ENCODE measurements at regions not wholly inside any gene's neighbourhood (a gene's known extent, or its start where the extent isn't known, plus 50 kb on each side); places are given as distances from the start of the nearest gene placed in this dataset.
"Not testable (repeated sequence)": the region's sequence is repeated elsewhere in the genome, so short reads cannot be mapped to it uniquely, and the experiment has no call there.

DNA sequence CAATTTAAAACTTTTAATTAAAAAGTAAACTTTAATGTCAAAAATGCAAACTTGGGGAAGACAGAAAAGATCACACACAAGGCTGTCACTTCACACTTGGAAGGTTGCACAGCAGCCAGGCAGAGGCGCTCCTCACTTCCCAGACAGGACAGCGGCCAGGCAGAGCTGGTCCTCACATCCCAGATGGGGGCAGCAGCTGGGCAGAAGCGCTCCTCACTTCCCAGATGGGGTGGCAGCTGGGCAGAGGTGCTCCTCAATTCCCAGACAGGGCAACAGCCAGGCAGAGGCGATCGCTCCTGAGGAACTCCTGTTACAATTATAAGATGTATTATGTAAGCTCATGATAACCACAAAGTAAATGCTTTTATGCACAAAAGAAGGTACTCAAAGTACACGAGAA, 1181.1 kb downstream of the SLITRK5 start:
- 85 to 88% (median 85%) methylated on average over 6 of the region's 6 CpGs for WGBS, 3 donors
- not testable (repeated sequence) for H3K27ac ChIP-seq (ENCODE audit: low read depth in 1 of 3, low read length in 2 of 3); DNase-seq; H3K9me3 ChIP-seq (ENCODE audit: control insufficient read depth in 2 of 2, insufficient read depth in 1 of 2, low read depth in 1 of 2, low read length in 1 of 2); FAIRE-seq; H3K4me3 ChIP-seq (ENCODE audit: low read depth in 1 of 3, low read length in 3 of 3); H3K4me1 ChIP-seq (ENCODE audit: control insufficient read depth in 3 of 3, insufficient read depth in 2 of 3, low read depth in 1 of 3, low read length in 2 of 3); H3K36me3 ChIP-seq (ENCODE audit: control insufficient read depth in 3 of 3, insufficient read depth in 2 of 3, low read depth in 1 of 3, low read length in 3 of 3); H3K27me3 ChIP-seq (ENCODE audit: control insufficient read depth in 3 of 3, insufficient read depth in 3 of 3, low read length in 3 of 3)

GRCh38 chr13:88857256-88857655, 1186.1 kb downstream of the SLITRK5 start:
- Histone ChIP-seq H3K27me3 (ENCODE audit: control insufficient read depth in 3 of 3, insufficient read depth in 3 of 3, low read length in 3 of 3) (no peaks in the 10 kb centered on the region), H3K27ac (ENCODE audit: low read depth in 1 of 3, low read length in 2 of 3) (no peak overlapping the region), H3K4me1 (ENCODE audit: control insufficient read depth in 3 of 3, insufficient read depth in 2 of 3, low read depth in 1 of 3, low read length in 2 of 3) (no peaks in the 10 kb centered on the region), H3K9me3 (ENCODE audit: control insufficient read depth in 2 of 2, insufficient read depth in 1 of 2, low read depth in 1 of 2, low read length in 1 of 2) (peaks cover 0 to 2% of the 10 kb centered on the region in 2 donors), H3K36me3 (ENCODE audit: control insufficient read depth in 3 of 3, insufficient read depth in 2 of 3, low read depth in 1 of 3, low read length in 3 of 3) (no peaks in the 10 kb centered on the region), H3K4me3 (ENCODE audit: low read depth in 1 of 3, low read length in 3 of 3) (no peak overlapping the region)
- DNase-seq = no peak
- FAIRE-seq = no peak
- 79 to 97% (median 83%) methylated on average over 1 of the region's 1 CpG for WGBS, 3 donors

DNA sequence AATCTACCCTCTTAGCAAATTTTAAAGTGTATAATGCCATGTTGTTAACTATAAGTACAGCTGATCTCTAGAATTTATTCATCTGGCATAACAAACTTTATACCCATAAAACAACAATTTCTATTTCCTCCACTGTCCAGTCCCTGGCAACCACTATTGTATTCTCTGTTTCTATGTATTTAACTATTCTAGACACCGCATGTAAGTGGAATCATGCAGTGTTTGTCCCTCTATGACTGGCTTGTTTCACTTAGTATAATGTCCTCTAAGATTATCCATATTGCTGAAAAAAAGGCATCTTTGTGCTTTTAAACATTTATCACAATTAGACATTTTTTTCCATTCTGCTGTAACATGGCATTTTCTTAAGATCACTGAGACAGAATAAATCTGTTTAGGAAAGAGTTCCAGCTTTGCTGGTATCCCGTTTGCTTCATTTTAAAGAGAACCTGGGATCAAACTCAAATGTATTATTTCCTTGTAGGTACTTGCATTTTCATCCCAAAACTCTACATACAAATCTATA, 1191.0 kb downstream of the SLITRK5 start:
- no peaks in the 10 kb centered on the region for H3K36me3 ChIP-seq (ENCODE audit: control insufficient read depth in 3 of 3, insufficient read depth in 2 of 3, low read depth in 1 of 3, low read length in 3 of 3)
- DNase-seq = no peak
- H3K27ac ChIP-seq (ENCODE audit: low read depth in 1 of 3, low read length in 2 of 3) = no peak overlapping the region
- FAIRE-seq = no peak
- H3K4me3 ChIP-seq (ENCODE audit: low read depth in 1 of 3, low read length in 3 of 3) = no peak overlapping the region
- no peaks in the 10 kb centered on the region for H3K27me3 ChIP-seq (ENCODE audit: control insufficient read depth in 3 of 3, insufficient read depth in 3 of 3, low read length in 3 of 3)
- H3K4me1 ChIP-seq (ENCODE audit: control insufficient read depth in 3 of 3, insufficient read depth in 2 of 3, low read depth in 1 of 3, low read length in 2 of 3) = no peaks in the 10 kb centered on the region
- no peaks in the 10 kb centered on the region for H3K9me3 ChIP-seq (ENCODE audit: control insufficient read depth in 2 of 2, insufficient read depth in 1 of 2, low read depth in 1 of 2, low read length in 1 of 2)
- 64 to 74% (median 71%) methylated on average over 2 of the region's 2 CpGs for WGBS, 3 donors

DNA sequence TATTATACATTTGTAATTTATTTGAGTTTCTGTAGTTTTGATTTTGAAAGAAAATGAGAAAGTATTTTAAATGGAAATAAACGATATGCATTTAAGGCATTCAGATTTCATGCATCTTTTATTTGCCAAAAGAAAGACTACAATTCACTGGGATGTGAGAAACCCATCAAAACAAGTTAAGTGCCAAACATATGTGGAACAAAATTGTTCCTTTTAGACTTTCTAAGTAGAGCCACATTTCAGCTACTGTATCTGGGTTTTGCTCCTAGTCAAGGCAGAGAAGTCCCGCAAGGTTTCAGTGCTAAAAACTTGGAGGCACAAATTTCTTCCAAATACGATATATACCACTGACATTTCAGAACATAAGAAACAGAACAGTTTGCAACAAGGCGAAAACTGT, 1191.9 kb downstream of the SLITRK5 start:
- no peak overlapping the region for H3K4me3 ChIP-seq (ENCODE audit: low read depth in 1 of 3, low read length in 3 of 3)
- no peak overlapping the region for H3K27ac ChIP-seq (ENCODE audit: low read depth in 1 of 3, low read length in 2 of 3)
- no peaks in the 10 kb centered on the region for H3K4me1 ChIP-seq (ENCODE audit: control insufficient read depth in 3 of 3, insufficient read depth in 2 of 3, low read depth in 1 of 3, low read length in 2 of 3)
- H3K27me3 ChIP-seq (ENCODE audit: control insufficient read depth in 3 of 3, insufficient read depth in 3 of 3, low read length in 3 of 3) = no peaks in the 10 kb centered on the region
- no peak for FAIRE-seq
- 89 to 92% (median 91%) methylated on average over 4 of the region's 4 CpGs for WGBS, 3 donors
- no peaks in the 10 kb centered on the region for H3K9me3 ChIP-seq (ENCODE audit: control insufficient read depth in 2 of 2, insufficient read depth in 1 of 2, low read depth in 1 of 2, low read length in 1 of 2)
- H3K36me3 ChIP-seq (ENCODE audit: control insufficient read depth in 3 of 3, insufficient read depth in 2 of 3, low read depth in 1 of 3, low read length in 3 of 3) = no peaks in the 10 kb centered on the region
- no peak for DNase-seq

DNA sequence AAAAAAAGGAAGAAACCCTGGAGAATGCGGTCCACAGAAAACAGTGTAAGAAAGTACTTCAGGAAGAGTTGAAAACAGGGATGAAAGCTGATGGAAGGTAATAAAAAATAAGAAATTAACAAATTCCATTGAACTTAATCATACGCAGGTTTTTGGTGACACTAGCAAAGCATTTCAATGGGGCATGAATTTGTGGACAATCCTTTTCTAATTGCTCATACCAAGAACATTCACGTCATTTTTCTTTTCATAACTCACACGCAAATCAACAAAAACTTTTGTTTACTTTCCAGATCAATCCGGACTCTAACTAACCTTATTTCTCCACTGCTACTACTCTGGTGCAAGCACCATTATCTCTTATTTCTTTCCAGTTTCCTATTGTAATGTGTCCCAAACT, 1195.0 kb downstream of the SLITRK5 start:
- no peak overlapping the region for H3K27ac ChIP-seq (ENCODE audit: low read depth in 1 of 3, low read length in 2 of 3)
- FAIRE-seq (no peak), DNase-seq (no peak)
- no peaks in the 10 kb centered on the region for H3K4me1 ChIP-seq (ENCODE audit: control insufficient read depth in 3 of 3, insufficient read depth in 2 of 3, low read depth in 1 of 3, low read length in 2 of 3)
- no peaks in the 10 kb centered on the region for H3K36me3 ChIP-seq (ENCODE audit: control insufficient read depth in 3 of 3, insufficient read depth in 2 of 3, low read depth in 1 of 3, low read length in 3 of 3)
- no peak overlapping the region for H3K4me3 ChIP-seq (ENCODE audit: low read depth in 1 of 3, low read length in 3 of 3)
- no peaks in the 10 kb centered on the region for H3K9me3 ChIP-seq (ENCODE audit: control insufficient read depth in 2 of 2, insufficient read depth in 1 of 2, low read depth in 1 of 2, low read length in 1 of 2)
- 80 to 89% (median 86%) methylated on average over 5 of the region's 5 CpGs for WGBS, 3 donors
- no peaks in the 10 kb centered on the region for H3K27me3 ChIP-seq (ENCODE audit: control insufficient read depth in 3 of 3, insufficient read depth in 3 of 3, low read length in 3 of 3)

DNA sequence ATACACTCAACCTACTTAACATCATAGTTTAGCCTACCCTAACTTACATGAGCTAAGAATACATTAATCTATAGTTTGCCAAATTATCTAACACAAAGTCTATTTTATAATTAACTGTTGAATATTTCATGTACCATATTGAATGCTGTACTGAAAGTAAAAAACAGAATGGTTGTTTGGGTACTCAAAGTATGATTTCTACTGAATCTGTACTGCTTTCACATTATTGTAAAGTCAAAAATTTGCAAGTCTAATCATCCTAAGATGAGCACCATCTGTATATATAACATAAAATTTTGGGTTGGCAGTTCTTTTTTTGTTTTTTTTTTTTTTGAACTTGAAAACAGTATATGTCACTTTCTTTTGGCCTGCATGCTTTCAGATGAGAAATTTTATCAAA, 1212.6 kb downstream of the SLITRK5 start:
- no peaks in the 10 kb centered on the region for H3K36me3 ChIP-seq (ENCODE audit: control insufficient read depth in 3 of 3, insufficient read depth in 2 of 3, low read depth in 1 of 3, low read length in 3 of 3)
- DNase-seq (no peak), FAIRE-seq (no peak)
- no peak overlapping the region for H3K4me3 ChIP-seq (ENCODE audit: low read depth in 1 of 3, low read length in 3 of 3)
- no peaks in the 10 kb centered on the region for H3K27me3 ChIP-seq (ENCODE audit: control insufficient read depth in 3 of 3, insufficient read depth in 3 of 3, low read length in 3 of 3)
- H3K4me1 ChIP-seq (ENCODE audit: control insufficient read depth in 3 of 3, insufficient read depth in 2 of 3, low read depth in 1 of 3, low read length in 2 of 3) = no peaks in the 10 kb centered on the region
- H3K9me3 ChIP-seq (ENCODE audit: control insufficient read depth in 2 of 2, insufficient read depth in 1 of 2, low read depth in 1 of 2, low read length in 1 of 2) = no peaks in the 10 kb centered on the region
- H3K27ac ChIP-seq (ENCODE audit: low read depth in 1 of 3, low read length in 2 of 3) = no peak overlapping the region

DNA sequence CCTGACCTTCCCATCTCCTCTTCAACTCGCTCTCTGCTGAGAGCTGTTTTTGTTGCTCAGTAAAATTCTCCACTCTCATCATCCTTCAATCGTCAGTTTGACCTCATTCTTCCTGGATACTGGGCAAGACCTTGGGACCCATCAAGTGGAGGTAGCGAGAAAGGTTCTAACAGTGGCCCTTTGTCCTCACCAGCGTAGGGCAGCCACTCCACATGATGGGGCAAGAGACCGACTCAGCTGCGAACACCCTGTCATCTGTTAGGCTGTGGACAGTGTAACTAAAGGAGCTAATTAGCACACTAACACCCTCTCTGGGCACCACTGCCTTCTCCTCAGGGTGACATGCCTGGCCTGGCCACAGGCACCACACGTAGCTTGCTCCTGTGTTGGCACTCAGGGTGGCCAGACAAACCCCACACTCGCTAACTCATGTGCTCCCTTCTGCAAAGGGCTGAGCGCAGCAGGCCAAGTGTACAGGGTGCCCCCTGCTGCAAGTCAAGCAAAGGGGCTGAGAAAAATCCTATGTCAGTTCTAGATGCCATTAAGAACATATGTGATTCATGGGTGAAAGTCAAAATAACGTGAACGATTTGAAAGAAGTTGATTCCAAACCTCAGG, 1216.0 kb downstream of the SLITRK5 start:
- H3K4me1 ChIP-seq (ENCODE audit: control insufficient read depth in 3 of 3, insufficient read depth in 2 of 3, low read depth in 1 of 3, low read length in 2 of 3) = no peaks in the 10 kb centered on the region
- WGBS, 3 donors = 78 to 88% (median 83%) methylated on average over 11 of the region's 11 CpGs
- DNase-seq = no peak
- H3K4me3 ChIP-seq (ENCODE audit: low read depth in 1 of 3, low read length in 3 of 3) = no peak overlapping the region
- no peak for FAIRE-seq
- H3K9me3 ChIP-seq (ENCODE audit: control insufficient read depth in 2 of 2, insufficient read depth in 1 of 2, low read depth in 1 of 2, low read length in 1 of 2) = no peaks in the 10 kb centered on the region
- no peaks in the 10 kb centered on the region for H3K36me3 ChIP-seq (ENCODE audit: control insufficient read depth in 3 of 3, insufficient read depth in 2 of 3, low read depth in 1 of 3, low read length in 3 of 3)
- no peak overlapping the region for H3K27ac ChIP-seq (ENCODE audit: low read depth in 1 of 3, low read length in 2 of 3)
- H3K27me3 ChIP-seq (ENCODE audit: control insufficient read depth in 3 of 3, insufficient read depth in 3 of 3, low read length in 3 of 3) = no peaks in the 10 kb centered on the region

DNA sequence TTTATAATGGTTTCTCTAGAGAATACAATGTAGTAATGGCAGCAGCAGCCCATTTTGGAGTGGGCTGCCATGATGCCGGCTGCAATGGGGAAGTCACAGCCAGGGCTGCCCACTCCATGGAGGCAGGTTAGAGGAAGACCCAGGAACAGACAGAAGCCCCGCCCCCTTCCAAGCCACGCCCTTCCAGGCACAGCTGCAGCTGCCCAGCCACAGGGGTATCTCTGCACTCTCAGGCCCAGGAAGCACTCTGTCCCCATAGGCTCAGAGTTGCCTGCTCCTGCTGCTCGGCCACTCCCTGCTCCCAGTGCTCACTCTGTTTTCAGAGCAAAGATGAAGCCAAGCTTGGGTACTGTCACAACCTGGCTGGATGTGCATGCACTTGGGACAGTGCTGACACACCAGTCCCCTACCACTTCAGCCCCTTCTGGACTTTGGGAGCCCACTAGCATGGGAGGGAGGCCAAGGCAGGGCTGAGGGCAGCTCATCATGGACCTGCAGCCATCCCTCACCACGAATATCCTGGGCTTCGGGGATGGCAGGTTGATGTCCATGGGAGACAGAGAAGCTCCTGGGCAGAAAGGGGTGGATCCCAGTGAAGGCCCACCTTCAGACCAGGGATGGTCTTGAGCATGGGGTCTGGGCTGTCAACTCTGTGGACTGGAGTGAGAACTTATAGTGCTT, 1224.2 kb downstream of the SLITRK5 start:
- H3K27ac ChIP-seq (ENCODE audit: low read depth in 1 of 3, low read length in 2 of 3) = no peak overlapping the region
- H3K36me3 ChIP-seq (ENCODE audit: control insufficient read depth in 3 of 3, insufficient read depth in 2 of 3, low read depth in 1 of 3, low read length in 3 of 3) = no peaks in the 10 kb centered on the region
- no peaks in the 10 kb centered on the region for H3K4me1 ChIP-seq (ENCODE audit: control insufficient read depth in 3 of 3, insufficient read depth in 2 of 3, low read depth in 1 of 3, low read length in 2 of 3)
- WGBS, 3 donors = 75 to 85% (median 76%) methylated on average over 6 of the region's 6 CpGs
- no peaks in the 10 kb centered on the region for H3K27me3 ChIP-seq (ENCODE audit: control insufficient read depth in 3 of 3, insufficient read depth in 3 of 3, low read length in 3 of 3)
- H3K4me3 ChIP-seq (ENCODE audit: low read depth in 1 of 3, low read length in 3 of 3) = no peak overlapping the region
- peaks cover 2 to 7% of the 10 kb centered on the region in 2 donors for H3K9me3 ChIP-seq (ENCODE audit: control insufficient read depth in 2 of 2, insufficient read depth in 1 of 2, low read depth in 1 of 2, low read length in 1 of 2)
- FAIRE-seq = no peak
- DNase-seq = no peak

DNA sequence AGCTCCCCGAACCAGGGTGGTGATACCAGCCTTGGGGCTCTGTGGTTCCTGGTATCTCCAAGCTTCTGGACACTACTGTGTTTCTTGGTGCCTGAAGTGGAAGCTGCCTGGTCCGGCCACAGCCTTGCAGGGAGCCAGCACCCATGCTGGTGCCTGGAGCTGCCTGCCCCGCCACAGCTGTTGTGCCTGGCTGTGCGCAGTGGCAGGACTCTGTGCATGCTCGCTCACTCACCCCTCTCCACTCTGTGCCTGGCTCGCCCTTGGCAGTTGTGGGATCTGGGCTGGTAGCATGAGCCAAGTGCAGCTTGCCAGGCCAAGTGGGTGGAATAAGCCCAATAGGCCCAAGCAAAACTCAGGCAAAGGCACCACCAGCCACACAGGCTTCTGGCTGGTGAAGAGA, 1225.3 kb downstream of the SLITRK5 start:
- H3K27ac ChIP-seq (ENCODE audit: low read depth in 1 of 3, low read length in 2 of 3) = no peak overlapping the region
- FAIRE-seq (no peak), DNase-seq (no peak)
- no peaks in the 10 kb centered on the region for H3K27me3 ChIP-seq (ENCODE audit: control insufficient read depth in 3 of 3, insufficient read depth in 3 of 3, low read length in 3 of 3)
- no peaks in the 10 kb centered on the region for H3K4me1 ChIP-seq (ENCODE audit: control insufficient read depth in 3 of 3, insufficient read depth in 2 of 3, low read depth in 1 of 3, low read length in 2 of 3)
- H3K4me3 ChIP-seq (ENCODE audit: low read depth in 1 of 3, low read length in 3 of 3) = no peak overlapping the region
- 79 to 87% (median 84%) methylated on average over 6 of the region's 6 CpGs for WGBS, 3 donors
- peaks cover 2 to 7% of the 10 kb centered on the region in 2 donors for H3K9me3 ChIP-seq (ENCODE audit: control insufficient read depth in 2 of 2, insufficient read depth in 1 of 2, low read depth in 1 of 2, low read length in 1 of 2)
- no peaks in the 10 kb centered on the region for H3K36me3 ChIP-seq (ENCODE audit: control insufficient read depth in 3 of 3, insufficient read depth in 2 of 3, low read depth in 1 of 3, low read length in 3 of 3)

Data from small intestine (tissue), 7 donors.